GM12878 (cell line): ENCODE measurements at regions not wholly inside any gene's neighbourhood (a gene's known extent, or its start where the extent isn't known, plus 50 kb on each side); places are given as distances from the start of the nearest gene placed in this dataset.
A peak's percentile ranks its signal among the peaks of the same experiment; 100 is the strongest.

Experiments
- ATAC-seq: fragments of 200-7000 bp; cut with Tn5 transposase; 3 replicates; pipeline ENCODE4 v1.9.1; 2020; ENCODE audit warnings: mild to moderate bottlenecking, moderate library complexity
- BruUV-seq: library from RNA; stranded (reverse); fragments of 400-500 nt; replicated peaks from 2 replicates; lab custom pipeline; 2021; lab: Mats Ljungman, UMichigan
- CTCF ChIA-PET: fragments of 300-600 bp; sonication (Branson Sonifier 250); formaldehyde crosslinking; extraction: SDS; loops from one replicate; lab custom pipeline; 2021; ENCODE audit warnings: inconsistent platforms; lab: Yijun Ruan, JAX
- POLR2A ChIA-PET: fragments of 350-600 bp; formaldehyde crosslinking; extraction: SDS; loops from one replicate; lab custom pipeline; 2021; ENCODE audit warnings: inconsistent platforms; lab: Charles Lee
- RAD21 ChIA-PET: fragments of 300-600 bp; sonication (Branson Sonifier 250); formaldehyde crosslinking; loops from one replicate; lab custom pipeline; 2023; ENCODE audit warnings: antibody characterized with exemption; ENCODE audit not compliant: unreplicated experiment; lab: Charles Lee
- SMC1A ChIA-PET: fragments of 300-600 bp; sonication (Branson Sonifier 250); formaldehyde crosslinking; loops from one replicate; lab custom pipeline; 2023; ENCODE audit not compliant: unreplicated experiment, uncharacterized antibody; lab: Charles Lee
- DNase-seq: peaks from one replicate; pipeline ENCODE4 v3.0.0-alpha.2; 2011; ENCODE audit warnings: low read depth, low spot score
- FAIRE-seq: peaks from 3 replicates; lab custom pipeline; 2011; peaks lifted over from hg19 to GRCh38; lab: Jason Lieb, UNC
- H2AFZ ChIP-seq: 2 replicates; pipeline ENCODE4 v1.6.0; 2011; ENCODE audit warnings: low read depth, low read length, control low read depth; ENCODE audit not compliant: control insufficient read depth
- H3K27ac ChIP-seq: 2 replicates; pipeline ENCODE4 v1.5.1; 2011; ENCODE audit warnings: control low read depth; ENCODE audit not compliant: control insufficient read depth, insufficient read depth
- H3K27me3 ChIP-seq, 2 experiments: replicated peaks in 1 of 2; 2 replicates each; pipeline versions ENCODE4 v1.6.0 to v1.6.1; 2011; ENCODE audit warnings: low read length in 1 of 2; ENCODE audit not compliant: control insufficient read depth in 2 of 2, insufficient read depth in 2 of 2
- H3K36me3 ChIP-seq, 2 experiments: 2 replicates each; pipeline ENCODE4 v1.5.1; 2011; ENCODE audit warnings: low read length in 1 of 2; ENCODE audit not compliant: control insufficient read depth in 2 of 2, insufficient read depth in 2 of 2
- H3K4me1 ChIP-seq: 2 replicates; pipeline ENCODE4 v1.6.1; 2011; ENCODE audit warnings: mild to moderate bottlenecking, low read length, moderate library complexity, mixed read lengths; ENCODE audit not compliant: control insufficient read depth, insufficient read depth
- H3K4me2 ChIP-seq: 2 replicates; pipeline ENCODE4 v1.6.0; 2011; ENCODE audit warnings: control low read depth; ENCODE audit not compliant: control insufficient read depth, insufficient read depth
- H3K4me3 ChIP-seq: fragments of 200-600 bp; sonication (generic); 2 replicates; pipeline ENCODE4 v1.5.1; 2016
- H3K79me2 ChIP-seq: 2 replicates; pipeline ENCODE4 v1.6.0; 2011; ENCODE audit warnings: low read length; ENCODE audit not compliant: control insufficient read depth, insufficient read depth
- H3K9ac ChIP-seq: 2 replicates; pipeline ENCODE4 v1.8.0; 2011; ENCODE audit warnings: low read length, control low read depth, mixed read lengths; ENCODE audit not compliant: control insufficient read depth, insufficient read depth
- H3K9me3 ChIP-seq: replicated peaks from 3 replicates; pipeline ENCODE4 v1.5.1; 2011; ENCODE audit warnings: mild to moderate bottlenecking, low read length; ENCODE audit not compliant: control insufficient read depth, insufficient read depth
- H4K20me1 ChIP-seq: 2 replicates; pipeline ENCODE4 v1.6.0; 2011; ENCODE audit not compliant: control insufficient read depth, insufficient read depth
- BCL11A ChIP-seq: IDR thresholded peaks from 2 replicates; pipeline ENCODE4 v1.6.1; 2011; ENCODE audit warnings: low read depth, low read length
- DPF2 ChIP-seq: fragments of 450-650 bp; IDR thresholded peaks from 2 replicates; pipeline ENCODE4 v1.6.1; 2017; ENCODE audit warnings: mild to moderate bottlenecking
- JUNB ChIP-seq: IDR thresholded peaks from 2 replicates; pipeline ENCODE4 v1.6.1; 2016; ENCODE audit warnings: antibody characterized with exemption, mild to moderate bottlenecking
- MTA3 ChIP-seq: IDR thresholded peaks from 2 replicates; pipeline ENCODE4 v1.6.1; 2012; ENCODE audit warnings: low read length, inconsistent platforms, borderline replicate concordance
- SREBF2 ChIP-seq: IDR thresholded peaks from 2 replicates; pipeline ENCODE4 v1.6.1; 2012; ENCODE audit warnings: mild to moderate bottlenecking, low read length
- TCF3 ChIP-seq: IDR thresholded peaks from 2 replicates; pipeline ENCODE4 v1.6.1; 2012; ENCODE audit warnings: low read depth, mild to moderate bottlenecking, low read length, borderline replicate concordance; ENCODE audit not compliant: insufficient read depth
- TCF7 ChIP-seq: IDR thresholded peaks from 2 replicates; pipeline ENCODE4 v1.6.1; 2014; ENCODE audit warnings: antibody characterized with exemption, borderline replicate concordance
- WGBS: methylation state at CpG from one replicate; pipeline ENCODE4 v1.1.6; 2016; ENCODE audit warnings: low lambda C conversion rate; ENCODE audit not compliant: insufficient replicate concordance, insufficient coverage; ENCODE audit errors: missing lambda C conversion rate; 5-methylcytosine and 5-hydroxymethylcytosine counted together
- in situ Hi-C: fragments of 300-500 bp; cut with MboI; formaldehyde crosslinking; loops from 9 replicates; pipeline ENCODE4 v1.14.3; 2018; ENCODE audit warnings: mixed read lengths
- intact Hi-C: fragments of 100-400 bp; cut with micrococcal nuclease; formaldehyde crosslinking; loops from one replicate; pipeline ENCODE4 v1.14.2; 2022; ENCODE audit not compliant: unreplicated experiment
- TF ChIP-seq, protein P1 (sequence below): IDR thresholded peaks from 2 replicates; pipeline ENCODE4 v1.6.1; 2011; ENCODE audit warnings: borderline replicate concordance, low read depth, mild to moderate bottlenecking, moderate library complexity, low read length; ENCODE audit not compliant: insufficient read depth, poor library complexity, severe bottlenecking
- TF ChIP-seq, protein P2 (sequence below): fragments of 450-650 bp; IDR thresholded peaks from 2 replicates; pipeline ENCODE4 v1.6.1; 2017; ENCODE audit warnings: antibody characterized with exemption, mild to moderate bottlenecking, moderate library complexity

DNA sequence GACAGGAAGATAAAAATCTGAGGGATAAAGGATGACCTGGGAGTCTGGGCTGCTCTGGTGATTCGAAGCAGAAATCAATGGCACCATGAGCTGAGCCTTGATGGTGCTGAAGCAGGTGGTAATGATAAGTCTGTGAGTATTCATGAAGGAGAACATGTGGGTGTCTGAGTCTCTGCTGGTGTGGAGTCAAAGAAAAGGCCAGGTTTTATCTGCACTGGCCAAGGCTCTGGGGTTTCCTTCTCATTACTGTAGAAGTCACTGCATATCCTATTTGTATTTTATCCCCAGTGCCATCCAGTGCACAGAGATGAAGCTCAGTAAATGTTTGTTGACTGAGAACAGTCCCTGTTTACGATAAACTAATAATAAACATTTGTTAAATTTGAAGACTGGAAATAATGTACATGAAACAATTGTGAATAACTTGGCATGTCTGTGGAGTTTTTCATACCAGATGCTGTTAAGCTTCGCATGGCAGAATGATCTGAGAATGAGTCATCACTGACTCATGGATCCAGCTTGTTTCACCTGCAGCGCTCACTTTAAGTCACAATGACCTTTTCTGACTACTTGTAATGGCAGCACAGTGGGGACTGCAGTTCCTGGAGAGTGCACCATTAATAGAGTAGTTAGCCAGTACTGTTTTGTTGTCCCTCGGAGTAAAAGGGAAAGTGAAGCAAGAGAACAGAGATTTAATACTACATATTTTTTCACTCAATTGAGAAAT is 538.5 kb downstream of the HTR7 start (continued):
- TF ChIP-seq, protein P1, sequence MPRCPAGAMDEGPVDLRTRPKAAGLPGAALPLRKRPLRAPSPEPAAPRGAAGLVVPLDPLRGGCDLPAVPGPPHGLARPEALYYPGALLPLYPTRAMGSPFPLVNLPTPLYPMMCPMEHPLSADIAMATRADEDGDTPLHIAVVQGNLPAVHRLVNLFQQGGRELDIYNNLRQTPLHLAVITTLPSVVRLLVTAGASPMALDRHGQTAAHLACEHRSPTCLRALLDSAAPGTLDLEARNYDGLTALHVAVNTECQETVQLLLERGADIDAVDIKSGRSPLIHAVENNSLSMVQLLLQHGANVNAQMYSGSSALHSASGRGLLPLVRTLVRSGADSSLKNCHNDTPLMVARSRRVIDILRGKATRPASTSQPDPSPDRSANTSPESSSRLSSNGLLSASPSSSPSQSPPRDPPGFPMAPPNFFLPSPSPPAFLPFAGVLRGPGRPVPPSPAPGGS = peak; percentile 53
- TF ChIP-seq TCF7 = no peak
- 0 out of 2 replicates have a peak, but pooled peaks have one; percentile 35 for TF ChIP-seq DPF2
- 0 out of 2 replicates have a peak, but pooled peaks have one; percentile 8 for TF ChIP-seq TCF3
- TF ChIP-seq BCL11A = peak; percentile 52; the same call in 1 of the 2 replicates
- TF ChIP-seq MTA3 = no peak

DNA sequence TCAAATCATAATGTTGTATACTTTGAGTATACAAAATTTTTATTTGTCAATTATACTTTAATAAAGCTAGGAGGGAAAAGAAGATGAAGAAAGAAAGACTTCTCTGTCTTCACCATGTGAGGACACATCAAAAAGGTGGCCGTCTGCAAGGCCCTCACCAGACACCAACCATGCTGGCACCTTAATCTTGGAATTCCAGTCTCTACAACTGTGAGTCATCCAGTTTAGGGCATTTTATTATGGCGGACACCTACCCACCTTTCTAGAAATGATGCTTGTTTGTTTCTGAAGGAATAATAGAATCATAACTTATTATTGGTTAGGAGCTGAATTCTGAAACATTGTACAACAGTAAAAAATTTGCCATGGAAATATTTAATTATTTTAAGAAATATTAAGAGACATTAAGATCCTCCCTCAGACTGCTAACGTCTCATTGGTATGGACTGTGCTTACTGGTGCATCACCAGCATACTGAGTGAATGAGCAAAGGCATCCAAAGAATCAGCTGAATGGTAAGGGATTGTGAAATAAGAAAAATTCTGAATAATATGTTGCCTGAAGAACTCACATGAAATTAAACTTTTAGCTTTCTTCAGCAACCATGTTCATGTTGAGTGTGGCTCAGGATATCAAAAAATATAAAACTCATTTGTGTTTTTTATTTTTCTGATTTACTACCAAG is 536.6 kb downstream of the HTR7 start:
- DNase-seq (no peak), ATAC-seq (no peak), FAIRE-seq (no peak)
- no peaks in the 10 kb centered on the region for H3K79me2 ChIP-seq
- no peak overlapping the region for H3K27ac ChIP-seq
- H3K9me3 ChIP-seq = no peaks in the 10 kb centered on the region
- ChIA-PET RAD21 (no interaction called here), CTCF (interaction anchor here (1.0 kb wide), 1 partner anchor 155 kb away, joined by 3 read pairs; no protein-coding TSS in a partner anchor), SMC1A (interaction anchor here (1.1 kb wide), 1 partner anchor 476 kb away, joined by 3 read pairs; no protein-coding TSS in a partner anchor), POLR2A (no interaction called here)
- BruUV-seq = no TSS peak
- intact Hi-C loops (no loop called here), in situ Hi-C loops (no loop called here)
- no peak for TF ChIP-seq SREBF2
- TF ChIP-seq, protein P2, sequence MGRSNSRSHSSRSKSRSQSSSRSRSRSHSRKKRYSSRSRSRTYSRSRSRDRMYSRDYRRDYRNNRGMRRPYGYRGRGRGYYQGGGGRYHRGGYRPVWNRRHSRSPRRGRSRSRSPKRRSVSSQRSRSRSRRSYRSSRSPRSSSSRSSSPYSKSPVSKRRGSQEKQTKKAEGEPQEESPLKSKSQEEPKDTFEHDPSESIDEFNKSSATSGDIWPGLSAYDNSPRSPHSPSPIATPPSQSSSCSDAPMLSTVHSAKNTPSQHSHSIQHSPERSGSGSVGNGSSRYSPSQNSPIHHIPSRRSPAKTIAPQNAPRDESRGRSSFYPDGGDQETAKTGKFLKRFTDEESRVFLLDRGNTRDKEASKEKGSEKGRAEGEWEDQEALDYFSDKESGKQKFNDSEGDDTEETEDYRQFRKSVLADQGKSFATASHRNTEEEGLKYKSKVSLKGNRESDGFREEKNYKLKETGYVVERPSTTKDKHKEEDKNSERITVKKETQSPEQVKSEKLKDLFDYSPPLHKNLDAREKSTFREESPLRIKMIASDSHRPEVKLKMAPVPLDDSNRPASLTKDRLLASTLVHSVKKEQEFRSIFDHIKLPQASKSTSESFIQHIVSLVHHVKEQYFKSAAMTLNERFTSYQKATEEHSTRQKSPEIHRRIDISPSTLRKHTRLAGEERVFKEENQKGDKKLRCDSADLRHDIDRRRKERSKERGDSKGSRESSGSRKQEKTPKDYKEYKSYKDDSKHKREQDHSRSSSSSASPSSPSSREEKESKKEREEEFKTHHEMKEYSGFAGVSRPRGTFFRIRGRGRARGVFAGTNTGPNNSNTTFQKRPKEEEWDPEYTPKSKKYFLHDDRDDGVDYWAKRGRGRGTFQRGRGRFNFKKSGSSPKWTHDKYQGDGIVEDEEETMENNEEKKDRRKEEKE = no peak
- 0 out of 2 replicates have a peak, but pooled peaks have one; percentile 4 for TF ChIP-seq JUNB
- no peaks in the 10 kb centered on the region for H3K4me1 ChIP-seq
- no peaks in the 10 kb centered on the region for H3K27me3 ChIP-seq
- no peak overlapping the region for H3K4me3 ChIP-seq
- no peak overlapping the region for H3K4me2 ChIP-seq
- WGBS = 29% methylated on average over 3 of the region's 3 CpGs
- no peak overlapping the region for H2AFZ ChIP-seq
- no peak overlapping the region for H3K9ac ChIP-seq
- H3K36me3 ChIP-seq = no peaks in the 10 kb centered on the region
- H4K20me1 ChIP-seq = no peaks in the 10 kb centered on the region
